Astrocyte of the spinal cord (primary cell): ENCODE measurements at regions not wholly inside any gene's neighbourhood (a gene's known extent, or its start where the extent isn't known, plus 50 kb on each side); places are given as distances from the start of the nearest gene placed in this dataset.

Source experiments
- DNase-seq: peaks from one replicate; pipeline ENCODE4 v3.0.0; 2011; ENCODE audit warnings: low read depth, low spot score
- H3K4me3 ChIP-seq: 2 replicates; pipeline ENCODE4 v1.5.1; 2011; ENCODE audit warnings: low read depth, mild to moderate bottlenecking, low read length, moderate library complexity
- in situ Hi-C: cut with HindIII; loops from 2 replicates; pipeline ENCODE4 v1.10.0; 2017; ENCODE audit warnings: low sequenced_read_pairs
- TF ChIP-seq, protein P1 (sequence below): IDR thresholded peaks from 2 replicates; pipeline ENCODE4 v1.5.1; 2012; ENCODE audit warnings: low read depth, mild to moderate bottlenecking, low read length, inconsistent platforms

- no peak overlapping the region for H3K4me3 ChIP-seq
- TF ChIP-seq, protein P1, sequence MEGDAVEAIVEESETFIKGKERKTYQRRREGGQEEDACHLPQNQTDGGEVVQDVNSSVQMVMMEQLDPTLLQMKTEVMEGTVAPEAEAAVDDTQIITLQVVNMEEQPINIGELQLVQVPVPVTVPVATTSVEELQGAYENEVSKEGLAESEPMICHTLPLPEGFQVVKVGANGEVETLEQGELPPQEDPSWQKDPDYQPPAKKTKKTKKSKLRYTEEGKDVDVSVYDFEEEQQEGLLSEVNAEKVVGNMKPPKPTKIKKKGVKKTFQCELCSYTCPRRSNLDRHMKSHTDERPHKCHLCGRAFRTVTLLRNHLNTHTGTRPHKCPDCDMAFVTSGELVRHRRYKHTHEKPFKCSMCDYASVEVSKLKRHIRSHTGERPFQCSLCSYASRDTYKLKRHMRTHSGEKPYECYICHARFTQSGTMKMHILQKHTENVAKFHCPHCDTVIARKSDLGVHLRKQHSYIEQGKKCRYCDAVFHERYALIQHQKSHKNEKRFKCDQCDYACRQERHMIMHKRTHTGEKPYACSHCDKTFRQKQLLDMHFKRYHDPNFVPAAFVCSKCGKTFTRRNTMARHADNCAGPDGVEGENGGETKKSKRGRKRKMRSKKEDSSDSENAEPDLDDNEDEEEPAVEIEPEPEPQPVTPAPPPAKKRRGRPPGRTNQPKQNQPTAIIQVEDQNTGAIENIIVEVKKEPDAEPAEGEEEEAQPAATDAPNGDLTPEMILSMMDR: no peak
- in situ Hi-C loops: no loop called here
- DNase-seq: no peak
These were observed 966.6 kb upstream of the SEL1L start for GRCh38 chr14:82500222-82500621.

DNA sequence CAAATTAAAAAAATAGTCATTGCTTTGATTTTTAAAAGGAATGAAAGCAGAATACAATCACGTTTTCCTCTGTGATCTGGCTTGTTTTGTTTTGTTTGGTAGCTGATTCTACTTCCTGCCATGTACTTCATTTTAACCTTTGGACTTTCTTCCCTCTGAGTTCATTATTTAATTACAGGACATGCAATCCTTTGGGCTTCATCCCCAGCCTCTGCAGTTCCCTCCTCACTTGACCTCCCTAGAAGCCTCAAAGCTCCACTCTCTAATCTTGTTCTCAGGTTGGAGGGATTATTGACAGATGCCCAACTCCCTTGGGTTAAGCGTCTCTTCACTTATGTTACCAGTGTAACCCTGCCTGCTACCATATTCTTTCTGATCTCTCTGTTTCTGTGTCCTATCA, 967.9 kb upstream of the SEL1L start:
- TF ChIP-seq, protein P1: no peak
- in situ Hi-C loops: no loop called here
- DNase-seq: no peak
- no peak overlapping the region for H3K4me3 ChIP-seq

GRCh38 chr14:82502043-82502442, 968.4 kb upstream of the SEL1L start:
- TF ChIP-seq, protein P1: no peak
- in situ Hi-C loops: no loop called here

GRCh38 chr14:82504894-82505293, 971.2 kb upstream of the SEL1L start:
- in situ Hi-C loops: no loop called here
- TF ChIP-seq, protein P1: no peak

More at GRCh38 chr14:82502043-82502442, 968.4 kb upstream of the SEL1L start:
- no peak for DNase-seq
- H3K4me3 ChIP-seq: no peak overlapping the region

GRCh38 chr14:82510007-82510406, 976.4 kb upstream of the SEL1L start:
- no peak overlapping the region for H3K4me3 ChIP-seq
- in situ Hi-C loops: no loop called here
- TF ChIP-seq, protein P1: no peak
- no peak for DNase-seq

More at GRCh38 chr14:82504894-82505293, 971.2 kb upstream of the SEL1L start:
- H3K4me3 ChIP-seq: no peak overlapping the region
- no peak for DNase-seq

DNA sequence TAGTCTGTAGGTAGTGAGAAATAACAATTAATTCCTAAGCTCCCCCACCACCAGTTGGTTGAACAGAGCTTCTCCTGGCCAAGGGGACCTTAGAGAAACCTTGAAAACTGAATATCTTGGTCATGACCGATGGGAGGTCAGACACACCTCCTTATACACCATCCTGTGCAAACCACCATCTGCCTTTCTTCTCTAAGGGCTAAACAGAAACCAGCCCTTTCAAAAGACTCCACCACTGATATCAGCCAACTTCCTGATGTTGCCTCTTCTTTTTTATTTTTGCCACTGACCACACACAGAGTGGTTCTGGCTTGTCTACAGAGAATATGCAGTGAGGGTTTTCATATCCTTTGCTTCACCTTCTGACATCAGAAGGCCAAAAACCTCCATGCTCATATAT, 977.7 kb upstream of the SEL1L start:
- TF ChIP-seq, protein P1: no peak
- in situ Hi-C loops: no loop called here
- no peak overlapping the region for H3K4me3 ChIP-seq
- no peak for DNase-seq

GRCh38 chr14:82520765-82521164, 987.1 kb upstream of the SEL1L start:
- no peak overlapping the region for H3K4me3 ChIP-seq
- TF ChIP-seq, protein P1: no peak
- DNase-seq: no peak
- in situ Hi-C loops: no loop called here
